ENCODE measurements at regions not wholly inside any gene's neighbourhood (a gene's known extent, or its start where the extent isn't known, plus 50 kb on each side); places are given as distances from the start of the nearest gene placed in this dataset.

GRCh38 chr9:104345061-104345460, 159.0 kb upstream of the OR13F1 start:
- H3K9ac ChIP-seq (ENCODE audit: low read length) = no peak overlapping the region
- H3F3A ChIP-seq (ENCODE audit: insufficient read depth, low read length) = no peaks in the 10 kb centered on the region
- no peaks in the 10 kb centered on the region for H3K36me3 ChIP-seq (ENCODE audit: insufficient read depth, low read length)
- H3K27me3 ChIP-seq (ENCODE audit: insufficient read depth, low read length) = no peaks in the 10 kb centered on the region
- no peak for TF ChIP-seq EZH2 (IDR thresholded peaks at IDR 0.05; ENCODE audit: borderline replicate concordance, low read length)
- TF ChIP-seq, protein P1, sequence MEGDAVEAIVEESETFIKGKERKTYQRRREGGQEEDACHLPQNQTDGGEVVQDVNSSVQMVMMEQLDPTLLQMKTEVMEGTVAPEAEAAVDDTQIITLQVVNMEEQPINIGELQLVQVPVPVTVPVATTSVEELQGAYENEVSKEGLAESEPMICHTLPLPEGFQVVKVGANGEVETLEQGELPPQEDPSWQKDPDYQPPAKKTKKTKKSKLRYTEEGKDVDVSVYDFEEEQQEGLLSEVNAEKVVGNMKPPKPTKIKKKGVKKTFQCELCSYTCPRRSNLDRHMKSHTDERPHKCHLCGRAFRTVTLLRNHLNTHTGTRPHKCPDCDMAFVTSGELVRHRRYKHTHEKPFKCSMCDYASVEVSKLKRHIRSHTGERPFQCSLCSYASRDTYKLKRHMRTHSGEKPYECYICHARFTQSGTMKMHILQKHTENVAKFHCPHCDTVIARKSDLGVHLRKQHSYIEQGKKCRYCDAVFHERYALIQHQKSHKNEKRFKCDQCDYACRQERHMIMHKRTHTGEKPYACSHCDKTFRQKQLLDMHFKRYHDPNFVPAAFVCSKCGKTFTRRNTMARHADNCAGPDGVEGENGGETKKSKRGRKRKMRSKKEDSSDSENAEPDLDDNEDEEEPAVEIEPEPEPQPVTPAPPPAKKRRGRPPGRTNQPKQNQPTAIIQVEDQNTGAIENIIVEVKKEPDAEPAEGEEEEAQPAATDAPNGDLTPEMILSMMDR (IDR thresholded peaks at IDR 0.05; ENCODE audit: low read length) = no peak
- no peaks in the 10 kb centered on the region for H3K79me2 ChIP-seq (ENCODE audit: insufficient read depth, low read length)
- no peak overlapping the region for H3K4me2 ChIP-seq (ENCODE audit: low read length)
- H3K4me1 ChIP-seq (ENCODE audit: insufficient read depth, low read length, severe bottlenecking) = no peaks in the 10 kb centered on the region
- H3K4me3 ChIP-seq (ENCODE audit: low read depth, low read length, poor library complexity, severe bottlenecking) = no peak overlapping the region
- no peaks in the 10 kb centered on the region for H3K9me3 ChIP-seq (ENCODE audit: low read length)
- no peak overlapping the region for H3K27ac ChIP-seq (ENCODE audit: low read depth, low read length, poor library complexity, severe bottlenecking)
- no peaks in the 10 kb centered on the region for H3K9me2 ChIP-seq (ENCODE audit: low read depth, low read length)
- H2AFZ ChIP-seq (ENCODE audit: low read length) = no peak overlapping the region
- no peaks in the 10 kb centered on the region for H4K20me1 ChIP-seq (ENCODE audit: insufficient read depth, low read length)

DNA sequence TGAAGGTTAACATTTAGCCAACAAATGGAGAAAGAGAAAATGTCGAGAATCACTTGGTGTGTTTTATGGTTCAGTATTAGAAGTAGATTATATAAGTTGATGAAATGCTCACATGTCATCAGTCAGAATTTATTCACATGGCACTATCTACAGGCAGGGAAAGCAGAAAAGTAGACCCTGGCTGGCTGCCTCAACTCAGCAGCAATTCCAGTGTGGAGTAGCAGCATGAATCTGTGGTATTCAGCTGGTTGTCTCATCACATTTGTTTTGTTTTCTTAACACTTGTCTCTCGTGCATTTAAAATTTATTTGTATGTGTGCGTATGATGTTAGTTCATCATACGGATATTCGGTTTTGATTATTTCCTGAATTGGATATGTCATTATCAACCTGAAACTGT, 153.5 kb upstream of the OR13F1 start:
- Histone ChIP-seq H3K27ac (ENCODE audit: low read depth, low read length, poor library complexity, severe bottlenecking) (no peak overlapping the region), H3K79me2 (ENCODE audit: insufficient read depth, low read length) (no peaks in the 10 kb centered on the region), H4K20me1 (ENCODE audit: insufficient read depth, low read length) (no peaks in the 10 kb centered on the region), H3K9me2 (ENCODE audit: low read depth, low read length) (no peaks in the 10 kb centered on the region), H3K9me3 (ENCODE audit: low read length) (no peaks in the 10 kb centered on the region), H3K4me1 (ENCODE audit: insufficient read depth, low read length, severe bottlenecking) (no peaks in the 10 kb centered on the region), H3K9ac (ENCODE audit: low read length) (no peak overlapping the region), H3K36me3 (ENCODE audit: insufficient read depth, low read length) (no peaks in the 10 kb centered on the region), H2AFZ (ENCODE audit: low read length) (no peak overlapping the region), H3F3A (ENCODE audit: insufficient read depth, low read length) (no peaks in the 10 kb centered on the region), H3K4me2 (ENCODE audit: low read length) (no peak overlapping the region), H3K27me3 (ENCODE audit: insufficient read depth, low read length) (no peaks in the 10 kb centered on the region), H3K4me3 (ENCODE audit: low read depth, low read length, poor library complexity, severe bottlenecking) (no peak overlapping the region)
- TF ChIP-seq, protein P1 (IDR thresholded peaks at IDR 0.05; ENCODE audit: low read length) = no peak
- TF ChIP-seq EZH2 (IDR thresholded peaks at IDR 0.05; ENCODE audit: borderline replicate concordance, low read length) = no peak

DNA sequence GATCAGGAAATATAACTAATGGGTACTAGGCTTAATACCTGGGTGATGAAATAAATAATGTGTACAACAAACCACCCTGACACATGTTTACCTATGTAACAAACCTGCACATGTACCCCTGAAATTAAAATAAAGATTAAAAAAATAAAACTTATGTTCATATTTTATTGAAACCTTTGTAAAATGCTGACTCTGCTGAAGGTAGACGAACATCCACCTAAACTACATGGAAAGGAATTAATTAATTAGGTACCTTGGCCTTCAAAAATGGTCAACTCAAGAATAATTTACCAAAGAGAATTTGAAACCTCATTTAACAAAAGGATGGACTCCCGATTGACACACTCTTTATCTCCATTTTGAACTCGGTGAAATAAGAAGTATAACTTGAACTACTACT, 152.3 kb upstream of the OR13F1 start:
- H3K4me3 ChIP-seq (ENCODE audit: low read depth, low read length, poor library complexity, severe bottlenecking) = no peak overlapping the region
- H3K4me2 ChIP-seq (ENCODE audit: low read length) = no peak overlapping the region
- H3K9me3 ChIP-seq (ENCODE audit: low read length) = no peaks in the 10 kb centered on the region
- no peaks in the 10 kb centered on the region for H3K79me2 ChIP-seq (ENCODE audit: insufficient read depth, low read length)
- no peaks in the 10 kb centered on the region for H3K4me1 ChIP-seq (ENCODE audit: insufficient read depth, low read length, severe bottlenecking)
- no peak overlapping the region for H3K9ac ChIP-seq (ENCODE audit: low read length)
- TF ChIP-seq, protein P1 (IDR thresholded peaks at IDR 0.05; ENCODE audit: low read length) = no peak
- no peak for TF ChIP-seq EZH2 (IDR thresholded peaks at IDR 0.05; ENCODE audit: borderline replicate concordance, low read length)
- no peaks in the 10 kb centered on the region for H3F3A ChIP-seq (ENCODE audit: insufficient read depth, low read length)
- H3K27ac ChIP-seq (ENCODE audit: low read depth, low read length, poor library complexity, severe bottlenecking) = no peak overlapping the region
- H3K27me3 ChIP-seq (ENCODE audit: insufficient read depth, low read length) = no peaks in the 10 kb centered on the region
- H2AFZ ChIP-seq (ENCODE audit: low read length) = no peak overlapping the region
- H3K36me3 ChIP-seq (ENCODE audit: insufficient read depth, low read length) = no peaks in the 10 kb centered on the region
- H3K9me2 ChIP-seq (ENCODE audit: low read depth, low read length) = no peaks in the 10 kb centered on the region
- H4K20me1 ChIP-seq (ENCODE audit: insufficient read depth, low read length) = no peaks in the 10 kb centered on the region
